SU-DHL-6 (cell line): ENCODE measurements at regions not wholly inside any gene's neighbourhood (a gene's known extent, or its start where the extent isn't known, plus 50 kb on each side); places are given as distances from the start of the nearest gene placed in this dataset.

ENCODE experiments used
- EZH2phosphoT487 ChIP-seq: fragments of 200-600 bp; sonication (generic), shearing (Covaris generic); conservative IDR thresholded peaks from 2 replicates; pipeline ENCODE4 v1.6.1; 2018; ENCODE audit warnings: mild to moderate bottlenecking, antibody characterized with exemption, low read length, moderate library complexity, mixed read lengths
- TF ChIP-seq, protein P1 (sequence below): fragments of 200-600 bp; sonication (generic); IDR thresholded peaks from one replicate; pipeline ENCODE4 v1.5.1; 2017; ENCODE audit warnings: antibody characterized with exemption, mild to moderate bottlenecking, low read length, moderate library complexity; ENCODE audit not compliant: insufficient read depth, poor library complexity, severe bottlenecking

DNA sequence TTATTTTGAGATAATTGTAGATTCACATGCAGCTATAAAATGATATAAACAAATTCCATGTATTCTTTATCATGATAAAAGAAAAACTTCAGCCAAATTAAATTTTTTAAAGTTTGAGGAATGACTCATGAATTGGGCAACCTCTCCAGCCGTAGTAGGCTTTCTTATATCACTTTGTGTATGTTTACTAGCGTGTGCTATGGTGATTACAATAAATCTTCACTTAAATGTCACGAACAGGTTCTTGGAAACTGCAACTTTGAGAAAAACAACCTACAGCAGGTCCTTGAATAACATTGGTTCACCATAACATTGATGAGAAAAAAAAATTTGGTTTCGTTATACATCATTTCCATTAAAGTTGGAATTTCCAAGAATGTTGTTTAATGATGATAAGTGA, 730.9 kb upstream of the TYRP1 start:
- TF ChIP-seq EZH2phosphoT487 = no peak
- TF ChIP-seq, protein P1, sequence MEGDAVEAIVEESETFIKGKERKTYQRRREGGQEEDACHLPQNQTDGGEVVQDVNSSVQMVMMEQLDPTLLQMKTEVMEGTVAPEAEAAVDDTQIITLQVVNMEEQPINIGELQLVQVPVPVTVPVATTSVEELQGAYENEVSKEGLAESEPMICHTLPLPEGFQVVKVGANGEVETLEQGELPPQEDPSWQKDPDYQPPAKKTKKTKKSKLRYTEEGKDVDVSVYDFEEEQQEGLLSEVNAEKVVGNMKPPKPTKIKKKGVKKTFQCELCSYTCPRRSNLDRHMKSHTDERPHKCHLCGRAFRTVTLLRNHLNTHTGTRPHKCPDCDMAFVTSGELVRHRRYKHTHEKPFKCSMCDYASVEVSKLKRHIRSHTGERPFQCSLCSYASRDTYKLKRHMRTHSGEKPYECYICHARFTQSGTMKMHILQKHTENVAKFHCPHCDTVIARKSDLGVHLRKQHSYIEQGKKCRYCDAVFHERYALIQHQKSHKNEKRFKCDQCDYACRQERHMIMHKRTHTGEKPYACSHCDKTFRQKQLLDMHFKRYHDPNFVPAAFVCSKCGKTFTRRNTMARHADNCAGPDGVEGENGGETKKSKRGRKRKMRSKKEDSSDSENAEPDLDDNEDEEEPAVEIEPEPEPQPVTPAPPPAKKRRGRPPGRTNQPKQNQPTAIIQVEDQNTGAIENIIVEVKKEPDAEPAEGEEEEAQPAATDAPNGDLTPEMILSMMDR = no peak
